Hindlimb muscle (tissue), 1 donor: ENCODE measurements at regions not wholly inside any gene's neighbourhood (a gene's known extent, or its start where the extent isn't known, plus 50 kb on each side); places are given as distances from the start of the nearest gene placed in this dataset.

ENCODE experiments used
- DNase-seq: peaks from one replicate; pipeline ENCODE4 v3.0.0-alpha.2; 2013

GRCh38 chr4:181478656-181479055 is 764.5 kb upstream of the TENM3 start:
- no peak for DNase-seq

- no peak for DNase-seq
Observed at GRCh38 chr4:181479141-181479540, 764.1 kb upstream of the TENM3 start.

GRCh38 chr4:181484396-181484795 is 758.8 kb upstream of the TENM3 start:
- DNase-seq = no peak

GRCh38 chr4:181488926-181489325 is 754.3 kb upstream of the TENM3 start:
- no peak for DNase-seq

- DNase-seq = no peak
Observed at GRCh38 chr4:181498148-181498547, 745.1 kb upstream of the TENM3 start.

GRCh38 chr4:181502611-181503010 is 740.6 kb upstream of the TENM3 start:
- DNase-seq = no peak

GRCh38 chr4:181503687-181504390 is 739.4 kb upstream of the TENM3 start:
- DNase-seq = no peak

GRCh38 chr4:181504924-181505323 is 738.3 kb upstream of the TENM3 start:
- DNase-seq = no peak

GRCh38 chr4:181507180-181507835 is 735.9 kb upstream of the TENM3 start:
- DNase-seq = no peak

- no peak for DNase-seq
Observed at GRCh38 chr4:181507938-181508337, 735.3 kb upstream of the TENM3 start.

- no peak for DNase-seq
Observed at GRCh38 chr4:181508601-181509000, 734.6 kb upstream of the TENM3 start.

- no peak for DNase-seq
Observed at GRCh38 chr4:181509073-181509472, 734.1 kb upstream of the TENM3 start.

- no peak for DNase-seq
Observed at GRCh38 chr4:181517491-181517890, 725.7 kb upstream of the TENM3 start.

GRCh38 chr4:181520790-181521189 is 722.4 kb upstream of the TENM3 start:
- DNase-seq = no peak

GRCh38 chr4:181523973-181524372 is 719.2 kb upstream of the TENM3 start:
- no peak for DNase-seq

- no peak for DNase-seq
Observed at GRCh38 chr4:181524499-181524898, 718.7 kb upstream of the TENM3 start.

- no peak for DNase-seq
Observed at GRCh38 chr4:181525634-181526033, 717.6 kb upstream of the TENM3 start.

- peak; percentile 67 for DNase-seq
Observed at GRCh38 chr4:181528570-181529184, 714.5 kb upstream of the TENM3 start.

GRCh38 chr4:181529537-181529936 is 713.7 kb upstream of the TENM3 start:
- DNase-seq = no peak

GRCh38 chr4:181536196-181536746 is 706.9 kb upstream of the TENM3 start:
- DNase-seq = no peak

GRCh38 chr4:181536811-181537434 is 706.3 kb upstream of the TENM3 start:
- no peak for DNase-seq

GRCh38 chr4:181538431-181538830 is 704.8 kb upstream of the TENM3 start:
- no peak for DNase-seq

GRCh38 chr4:181541396-181541795 is 701.8 kb upstream of the TENM3 start:
- DNase-seq = no peak
